ENCODE measurements at regions not wholly inside any gene's neighbourhood (a gene's known extent, or its start where the extent isn't known, plus 50 kb on each side); places are given as distances from the start of the nearest gene placed in this dataset.

DNA sequence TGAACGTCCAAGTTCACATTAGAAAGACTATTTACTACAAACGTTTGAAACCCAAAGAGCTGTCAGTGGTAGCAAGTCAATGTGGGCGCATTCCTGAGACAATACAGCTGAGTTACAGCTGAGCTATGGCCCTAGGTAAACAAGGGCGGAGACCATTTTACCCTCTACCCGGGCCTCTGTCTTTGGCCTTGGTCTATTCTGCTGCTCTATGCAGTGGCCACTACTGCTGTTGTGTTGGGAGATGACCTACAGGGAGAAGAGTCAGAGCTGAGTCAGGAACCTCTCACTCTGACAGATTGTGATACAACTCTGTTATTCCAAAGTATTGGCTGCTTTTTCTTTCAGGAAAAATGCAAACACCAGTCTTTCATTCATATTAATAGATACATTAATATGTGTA is 700.6 kb downstream of the SEMA5A start:
- no peak overlapping the region for H3K27ac ChIP-seq (ENCODE audit: extremely low read length, insufficient read depth, low read length)
- H3K79me2 ChIP-seq (ENCODE audit: insufficient read depth, low read length) = no peaks in the 10 kb centered on the region
- peaks cover 82% of the 10 kb centered on the region for H3K9me3 ChIP-seq (ENCODE audit: low read length)
- H3K9ac ChIP-seq (ENCODE audit: insufficient read depth, low read depth, low read length) = no peak overlapping the region
- WGBS (ENCODE audit: low lambda C conversion rate) = 0% methylated on average over 5 of the region's 5 CpGs
- no peaks in the 10 kb centered on the region for H3K36me3 ChIP-seq (replicated peaks in 1 of 2; ENCODE audit: control insufficient read depth in 1 of 2, insufficient read depth in 2 of 2, low read length in 2 of 2)
- no peak overlapping the region for H3K4me2 ChIP-seq (ENCODE audit: low read depth, low read length)
- TF ChIP-seq NRL (CRISPR knock-in tag; IDR thresholded peaks at IDR 0.05; ENCODE audit: borderline replicate concordance) = no peak
- no peak for ATAC-seq
- CTCF ChIA-PET (ENCODE audit: low intra/inter-chr PET ratio, low total read pairs) = no interaction called here
- H3K4me3 ChIP-seq (replicated peaks in 1 of 3; ENCODE audit: insufficient read depth in 1 of 3, low read depth in 2 of 3, low read length in 3 of 3) = no peak overlapping the region
- FAIRE-seq = no peak
- H2AFZ ChIP-seq (ENCODE audit: low read length) = no peak overlapping the region
- BruUV-seq (replicated peaks) = no TSS peak
- no peaks in the 10 kb centered on the region for H4K20me1 ChIP-seq (ENCODE audit: insufficient read depth, low read length)
- intact Hi-C loops (cut with micrococcal nuclease; ENCODE audit: unreplicated experiment) (no loop called here), in situ Hi-C loops (cut with HindIII; ENCODE audit: extremely low pct_ligation_motif_present, low pct_unique_long_range_greater_than_20kb) (no loop called here)
- POLR2A ChIA-PET = no interaction called here
- no peak for DNase-seq (ENCODE audit: low spot score)
- H3K4me1 ChIP-seq (ENCODE audit: insufficient read depth, low read length) = no peaks in the 10 kb centered on the region
- H3K27me3 ChIP-seq (ENCODE audit: control insufficient read depth in 1 of 2, insufficient read depth in 2 of 2, low read length in 2 of 2) = no peaks in the 10 kb centered on the region

- H2AFZ ChIP-seq (ENCODE audit: low read length) = no peak overlapping the region
- no peaks in the 10 kb centered on the region for H3K4me1 ChIP-seq (ENCODE audit: insufficient read depth, low read length)
- POLR2A ChIA-PET = no interaction called here
- no TSS peak for BruUV-seq (replicated peaks)
- H3K27ac ChIP-seq (ENCODE audit: extremely low read length, insufficient read depth, low read length) = no peak overlapping the region
- intact Hi-C loops (cut with micrococcal nuclease; ENCODE audit: unreplicated experiment) (no loop called here), in situ Hi-C loops (cut with HindIII; ENCODE audit: extremely low pct_ligation_motif_present, low pct_unique_long_range_greater_than_20kb) (no loop called here)
- no peaks in the 10 kb centered on the region for H4K20me1 ChIP-seq (ENCODE audit: insufficient read depth, low read length)
- no peak overlapping the region for H3K9ac ChIP-seq (ENCODE audit: insufficient read depth, low read depth, low read length)
- WGBS (ENCODE audit: low lambda C conversion rate) = 24% methylated on average over 7 of the region's 7 CpGs
- no peak overlapping the region for H3K4me3 ChIP-seq (replicated peaks in 1 of 3; ENCODE audit: insufficient read depth in 1 of 3, low read depth in 2 of 3, low read length in 3 of 3)
- peaks cover 83% of the 10 kb centered on the region for H3K9me3 ChIP-seq (ENCODE audit: low read length)
- FAIRE-seq = no peak
- H3K36me3 ChIP-seq (replicated peaks in 1 of 2; ENCODE audit: control insufficient read depth in 1 of 2, insufficient read depth in 2 of 2, low read length in 2 of 2) = no peaks in the 10 kb centered on the region
- CTCF ChIA-PET (ENCODE audit: low intra/inter-chr PET ratio, low total read pairs) = no interaction called here
- ATAC-seq = no peak
- no peaks in the 10 kb centered on the region for H3K27me3 ChIP-seq (ENCODE audit: control insufficient read depth in 1 of 2, insufficient read depth in 2 of 2, low read length in 2 of 2)
- DNase-seq (ENCODE audit: low spot score) = no peak
- no peaks in the 10 kb centered on the region for H3K79me2 ChIP-seq (ENCODE audit: insufficient read depth, low read length)
- H3K4me2 ChIP-seq (ENCODE audit: low read depth, low read length) = no peak overlapping the region
- TF ChIP-seq CBX2 (IDR thresholded peaks at IDR 0.05; ENCODE audit: low read depth, low read length) (no peak), CBX2 (CRISPR knock-in tag; IDR thresholded peaks at IDR 0.05; ENCODE audit: low read depth) (no peak), POLR2AphosphoS5 (IDR thresholded peaks at IDR 0.05; ENCODE audit: low read depth, low read length) (no peak), CC2D1A (CRISPR knock-in tag; IDR thresholded peaks at IDR 0.05) (no peak), PHF20 (CRISPR knock-in tag; IDR thresholded peaks at IDR 0.05) (no peak), NFYC (CRISPR knock-in tag; IDR thresholded peaks at IDR 0.05) (no peak), ATF5 (CRISPR knock-in tag; IDR thresholded peaks at IDR 0.05; ENCODE audit: low read depth) (no peak), CEBPB (IDR thresholded peaks at IDR 0.05; ENCODE audit: borderline replicate concordance, low read depth, low read length) (no peak), CSRNP1 (CRISPR knock-in tag; IDR thresholded peaks at IDR 0.05) (no peak), ZNF558 (CRISPR knock-in tag; IDR thresholded peaks at IDR 0.05; ENCODE audit: borderline replicate concordance) (no peak), PRDM10 (CRISPR knock-in tag; IDR thresholded peaks at IDR 0.05; ENCODE audit: low read depth) (no peak)
- TF ChIP-seq, protein P1, sequence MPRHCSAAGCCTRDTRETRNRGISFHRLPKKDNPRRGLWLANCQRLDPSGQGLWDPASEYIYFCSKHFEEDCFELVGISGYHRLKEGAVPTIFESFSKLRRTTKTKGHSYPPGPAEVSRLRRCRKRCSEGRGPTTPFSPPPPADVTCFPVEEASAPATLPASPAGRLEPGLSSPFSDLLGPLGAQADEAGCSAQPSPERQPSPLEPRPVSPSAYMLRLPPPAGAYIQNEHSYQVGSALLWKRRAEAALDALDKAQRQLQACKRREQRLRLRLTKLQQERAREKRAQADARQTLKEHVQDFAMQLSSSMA (CRISPR knock-in tag; IDR thresholded peaks at IDR 0.05) = no peak
Observed at GRCh38 chr5:8848366-8848765, 697.5 kb downstream of the SEMA5A start.
